ENCODE measurements at regions not wholly inside any gene's neighbourhood (a gene's known extent, or its start where the extent isn't known, plus 50 kb on each side); places are given as distances from the start of the nearest gene placed in this dataset.

DNA sequence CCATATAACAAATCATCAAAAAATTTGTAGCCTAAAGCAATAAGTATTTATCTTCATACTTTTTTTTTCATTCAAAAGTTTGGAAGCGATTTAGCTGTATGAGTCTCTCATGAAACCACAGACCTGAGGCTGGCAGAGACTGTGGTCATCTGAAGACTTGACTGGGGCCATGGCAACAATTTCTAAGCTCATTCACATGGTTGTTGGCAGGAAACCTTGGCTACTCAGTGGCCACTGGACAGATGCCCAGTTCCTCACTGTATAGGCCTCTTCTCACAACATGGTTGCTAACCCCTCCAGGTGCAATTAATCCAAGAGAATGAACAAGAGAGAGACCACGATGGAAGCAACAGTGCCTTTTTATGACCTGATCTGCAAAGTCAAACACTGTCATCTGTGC lies 235.9 kb downstream of the BTBD3 start:
- Histone ChIP-seq H3K79me2 (ENCODE audit: control insufficient read depth, insufficient read depth, low read length) (no peaks in the 10 kb centered on the region), H3K27me3 (ENCODE audit: control insufficient read depth in 2 of 2, insufficient read depth in 2 of 2, low read length in 2 of 2) (no peaks in the 10 kb centered on the region), H3K4me3 (no peak overlapping the region), H3K36me3 (ENCODE audit: control insufficient read depth, insufficient read depth, low read length) (no peaks in the 10 kb centered on the region), H3K9me1 (ENCODE audit: control insufficient read depth, insufficient read depth, low read length) (no peaks in the 10 kb centered on the region), H4K20me1 (replicated peaks; ENCODE audit: control insufficient read depth, insufficient read depth, low read length) (no peaks in the 10 kb centered on the region), H3K4me1 (replicated peaks in 1 of 2; ENCODE audit: control insufficient read depth in 2 of 2, insufficient read depth in 2 of 2, low read length in 2 of 2) (no peaks in the 10 kb centered on the region), H3K9ac (ENCODE audit: insufficient read depth in 1 of 2, low read depth in 2 of 2, low read length in 2 of 2) (no peak overlapping the region), H3K9me3 (replicated peaks; ENCODE audit: control insufficient read depth, insufficient read depth, low read depth, low read length) (no peaks in the 10 kb centered on the region), H3K27ac (ENCODE audit: extremely low read depth, low read depth, low read length) (no peak overlapping the region), H2AFZ (ENCODE audit: low read depth, low read length) (no peak overlapping the region), H3K4me2 (ENCODE audit: insufficient read depth, low read length) (no peak overlapping the region)
- ATAC-seq, result no peak
- BruUV-seq (replicated peaks), result no TSS peak
- no peak for DNase-seq (ENCODE audit: extremely low read depth in 1 of 4, low spot score in 3 of 4)
- TF ChIP-seq ZBTB1 (CRISPR knock-in tag; IDR thresholded peaks at IDR 0.05; ENCODE audit: borderline replicate concordance, low read depth), result no peak
- TF ChIP-seq NONO (IDR thresholded peaks at IDR 0.05; ENCODE audit: low read depth in 2 of 2, low read length in 1 of 2), result no peak
- TF ChIP-seq ZNF561 (CRISPR knock-in tag; conservative IDR thresholded peaks at IDR 0.05), result no peak
- TF ChIP-seq TARDBP (IDR thresholded peaks at IDR 0.05), result no peak
- TF ChIP-seq ZNF311 (CRISPR knock-in tag; IDR thresholded peaks at IDR 0.05), result no peak
- no peak for TF ChIP-seq KAT2B (IDR thresholded peaks at IDR 0.05; ENCODE audit: low read depth, low read length)
- TF ChIP-seq POLR3A (IDR thresholded peaks at IDR 0.05; ENCODE audit: borderline replicate concordance, extremely low read depth, insufficient read depth, insufficient read length), result no peak
- intact Hi-C loops (cut with micrococcal nuclease), result no loop called here
- in situ Hi-C loops (cut with MboI), result no loop called here
- ChIA-PET POLR2A (no interaction called here), CTCF (ENCODE audit: low intra/inter-chr PET ratio) (no interaction called here)
- WGBS (ENCODE audit: insufficient coverage, low coverage, missing lambda C conversion rate), result 0% methylated on average over 1 of the region's 2 CpGs
- no peak for FAIRE-seq

DNA sequence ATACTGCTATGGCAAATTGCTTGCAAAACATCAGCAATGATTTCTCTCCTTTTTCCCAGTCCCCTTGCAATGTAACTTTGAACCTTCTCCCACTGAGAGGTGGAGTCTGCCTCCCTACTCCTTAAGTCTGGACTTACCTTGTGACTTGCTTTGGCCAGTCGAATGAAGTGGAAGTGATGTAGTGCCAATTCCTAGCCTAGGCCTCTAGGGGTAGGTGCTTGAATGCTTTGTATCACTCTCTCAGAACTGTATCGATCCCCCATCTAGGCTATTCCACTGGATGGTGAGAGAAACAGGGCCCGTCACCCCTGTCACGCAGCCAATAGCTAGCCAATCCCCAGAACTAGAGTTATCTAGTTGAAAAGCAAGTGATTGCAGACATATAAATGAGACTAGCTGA lies 238.6 kb downstream of the BTBD3 start:
- no peak overlapping the region for H2AFZ ChIP-seq (ENCODE audit: low read depth, low read length)
- DNase-seq (ENCODE audit: extremely low read depth in 1 of 4, low spot score in 3 of 4), result no peak
- ChIA-PET CTCF (ENCODE audit: low intra/inter-chr PET ratio) (no interaction called here), POLR2A (no interaction called here)
- H3K4me3 ChIP-seq, result no peak overlapping the region
- intact Hi-C loops (cut with micrococcal nuclease) (no loop called here), in situ Hi-C loops (cut with MboI) (no loop called here)
- no peaks in the 10 kb centered on the region for H3K27me3 ChIP-seq (ENCODE audit: control insufficient read depth in 2 of 2, insufficient read depth in 2 of 2, low read length in 2 of 2)
- H4K20me1 ChIP-seq (replicated peaks; ENCODE audit: control insufficient read depth, insufficient read depth, low read length), result no peaks in the 10 kb centered on the region
- BruUV-seq (replicated peaks), result no TSS peak
- WGBS (ENCODE audit: insufficient coverage, low coverage, missing lambda C conversion rate), result 0% methylated on average over 4 of the region's 4 CpGs
- no peak overlapping the region for H3K9ac ChIP-seq (ENCODE audit: insufficient read depth in 1 of 2, low read depth in 2 of 2, low read length in 2 of 2)
- no peaks in the 10 kb centered on the region for H3K9me1 ChIP-seq (ENCODE audit: control insufficient read depth, insufficient read depth, low read length)
- no peaks in the 10 kb centered on the region for H3K4me1 ChIP-seq (replicated peaks in 1 of 2; ENCODE audit: control insufficient read depth in 2 of 2, insufficient read depth in 2 of 2, low read length in 2 of 2)
- TF ChIP-seq CC2D1A (IDR thresholded peaks at IDR 0.05), result no peak
- TF ChIP-seq JUN (IDR thresholded peaks at IDR 0.05; ENCODE audit: borderline replicate concordance, low read depth, low read length), result no peak
- no peak for TF ChIP-seq JUN (CRISPR knock-in tag; IDR thresholded peaks at IDR 0.05; ENCODE audit: borderline replicate concordance)
- no peak for FAIRE-seq
- H3K27ac ChIP-seq (ENCODE audit: extremely low read depth, low read depth, low read length), result no peak overlapping the region
- no peak for ATAC-seq
- H3K36me3 ChIP-seq (ENCODE audit: control insufficient read depth, insufficient read depth, low read length), result no peaks in the 10 kb centered on the region
- no peaks in the 10 kb centered on the region for H3K79me2 ChIP-seq (ENCODE audit: control insufficient read depth, insufficient read depth, low read length)
- H3K9me3 ChIP-seq (replicated peaks; ENCODE audit: control insufficient read depth, insufficient read depth, low read depth, low read length), result no peaks in the 10 kb centered on the region
- H3K4me2 ChIP-seq (ENCODE audit: insufficient read depth, low read length), result no peak overlapping the region
